ENCODE measurements at regions not wholly inside any gene's neighbourhood (a gene's known extent, or its start where the extent isn't known, plus 50 kb on each side); places are given as distances from the start of the nearest gene placed in this dataset.

GRCh38 chr16:80427795-80428194, 113.0 kb upstream of the DYNLRB2 start:
- DNase-seq (ENCODE audit: low spot score) (no peak), FAIRE-seq (no peak)

DNA sequence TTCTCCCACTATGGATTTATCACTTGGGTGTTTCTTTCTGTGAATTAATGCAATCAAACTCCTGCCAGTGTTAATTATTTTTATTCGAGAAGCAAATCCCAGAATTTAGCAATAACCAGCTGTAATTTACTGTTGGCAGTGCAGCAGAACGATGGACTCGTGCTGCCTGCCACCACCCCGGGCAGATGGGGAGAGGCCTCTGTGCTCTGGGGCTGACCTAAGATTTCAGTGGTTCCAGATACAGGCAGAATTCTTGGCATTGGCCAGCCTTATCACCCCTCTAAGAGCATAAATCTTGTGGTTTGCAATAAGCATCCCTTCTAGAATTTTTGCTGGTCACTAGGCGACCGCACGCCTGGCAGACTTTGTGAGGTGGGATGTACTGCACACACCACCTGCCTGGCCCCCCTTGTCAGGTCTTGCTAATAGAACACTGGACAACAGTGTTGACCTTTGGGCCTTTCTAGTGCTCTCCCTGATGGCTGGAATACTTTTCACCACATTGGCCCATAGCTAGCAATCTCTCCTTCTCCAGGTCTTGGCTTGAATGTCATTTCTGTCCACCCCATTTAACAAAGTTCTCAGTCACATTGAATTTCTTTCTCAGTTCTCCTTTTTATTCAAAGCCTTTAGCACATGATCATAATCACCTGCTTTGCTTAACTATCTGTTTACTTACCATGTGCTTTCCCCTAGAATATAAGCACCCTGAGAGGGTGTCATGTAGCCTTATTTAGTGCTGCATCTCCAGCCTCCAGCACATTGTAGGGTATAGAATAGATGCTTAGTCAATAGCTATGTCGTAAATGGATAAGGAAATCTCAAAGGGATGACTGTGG, 122.1 kb upstream of the DYNLRB2 start:
- no peak for FAIRE-seq
- DNase-seq (ENCODE audit: low spot score): no peak

DNA sequence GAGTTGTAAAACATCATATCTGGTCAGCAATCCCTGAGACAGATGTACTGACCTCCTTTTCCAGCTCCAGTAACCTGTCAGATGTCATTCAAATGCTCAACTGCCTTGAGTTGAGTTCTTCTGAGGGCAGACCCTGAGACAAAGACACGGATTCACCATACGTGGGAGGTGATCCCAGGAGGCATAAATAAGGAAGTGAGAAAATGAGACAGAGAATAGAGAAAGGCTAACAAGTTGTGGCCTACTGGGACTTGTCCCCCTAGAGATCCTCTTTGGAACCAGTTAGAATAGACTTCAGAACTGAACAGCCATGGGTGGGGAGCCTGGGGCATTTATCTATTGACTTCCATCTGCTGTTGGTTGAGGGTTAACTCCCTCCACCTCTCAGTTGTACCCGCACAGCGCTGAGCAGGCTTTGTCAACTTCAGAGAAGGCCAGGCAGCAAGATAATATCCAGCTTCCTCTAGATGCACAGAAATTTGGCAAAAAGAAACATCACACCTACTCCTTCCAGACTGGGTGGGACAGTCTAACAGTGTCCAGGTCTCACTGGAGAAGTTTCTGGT, 123.0 kb upstream of the DYNLRB2 start:
- FAIRE-seq (no peak), DNase-seq (ENCODE audit: low spot score) (no peak)

- no peak for DNase-seq (ENCODE audit: low spot score)
These were observed 132.8 kb upstream of the DYNLRB2 start for GRCh38 chr16:80408014-80408413.

DNA sequence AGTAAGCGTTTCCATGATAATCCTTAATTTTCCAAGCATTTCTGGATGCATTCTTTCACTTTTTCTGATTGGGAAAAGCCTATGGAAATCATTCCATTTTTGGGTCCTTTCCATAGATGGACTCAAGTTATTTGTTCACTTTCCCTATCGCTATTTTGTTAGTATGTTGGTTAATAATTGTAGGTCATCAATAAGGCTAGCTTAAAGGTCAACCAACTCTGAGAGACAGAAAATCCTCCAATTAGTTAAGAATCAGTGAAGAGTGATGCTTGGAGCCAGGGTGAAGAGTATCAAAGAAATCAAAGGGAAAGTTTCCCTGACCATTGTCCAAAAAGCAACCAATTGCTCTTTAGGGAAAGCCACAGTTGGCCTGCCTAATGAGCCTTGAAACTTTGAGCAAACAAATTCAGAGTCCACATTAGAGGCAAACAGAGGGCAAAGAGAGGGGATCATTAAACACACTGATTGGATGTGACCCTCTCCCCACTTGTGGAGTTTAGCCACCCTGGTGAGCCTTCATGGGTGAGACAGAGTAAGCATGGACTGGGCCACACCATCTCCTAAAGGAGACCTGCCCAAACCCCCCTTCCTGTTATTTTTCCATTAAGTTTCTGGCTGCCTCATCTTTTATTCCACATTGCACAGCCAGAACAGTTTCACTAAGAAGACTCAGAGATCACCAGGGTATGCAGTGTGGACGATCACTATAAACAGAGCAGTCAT, 133.4 kb upstream of the DYNLRB2 start:
- FAIRE-seq (no peak), DNase-seq (ENCODE audit: low spot score) (no peak)

More at GRCh38 chr16:80408014-80408413, 132.8 kb upstream of the DYNLRB2 start:
- no peak for FAIRE-seq

DNA sequence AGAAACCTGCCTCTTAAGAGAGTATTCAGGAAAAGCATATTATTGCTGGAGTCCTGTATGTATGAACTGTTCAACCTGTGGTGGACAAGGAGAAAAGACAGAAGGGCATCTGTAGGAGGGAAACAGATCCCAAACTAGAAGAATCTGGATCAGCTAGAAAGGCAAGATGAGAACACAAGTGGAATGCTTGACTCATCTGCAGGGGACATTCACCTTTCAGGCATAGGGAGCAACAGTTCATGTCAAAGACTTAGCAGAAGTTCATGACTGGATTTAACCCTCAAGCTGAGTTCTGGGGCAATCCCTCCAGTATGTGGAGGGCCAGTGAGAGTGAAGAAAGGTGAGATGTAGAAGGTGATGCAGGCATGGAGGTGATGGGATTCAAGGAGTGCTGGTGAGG, 135.9 kb upstream of the DYNLRB2 start:
- FAIRE-seq: no peak
- no peak for DNase-seq (ENCODE audit: low spot score)

DNA sequence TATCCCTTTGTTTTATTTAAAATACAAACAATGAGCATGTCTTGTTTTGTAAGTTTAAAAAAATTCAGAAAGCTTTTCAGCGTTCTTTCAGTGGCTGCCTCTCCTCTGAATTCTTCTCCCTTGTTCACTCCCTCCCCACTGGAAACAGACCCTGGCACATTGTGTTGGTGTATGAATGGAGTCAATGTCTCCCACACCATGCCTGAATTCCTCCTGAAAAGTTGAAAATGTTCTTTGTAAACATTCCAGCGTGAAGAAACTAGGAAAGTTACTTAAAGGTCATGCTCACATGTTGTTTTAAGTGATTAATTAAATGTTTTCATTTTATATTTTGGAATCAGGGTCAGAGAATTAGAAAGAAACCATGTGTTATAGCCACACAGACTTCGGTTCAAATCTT, 136.9 kb upstream of the DYNLRB2 start:
- no peak for DNase-seq (ENCODE audit: low spot score)
- no peak for FAIRE-seq

GRCh38 chr16:80390871-80391489, 149.8 kb upstream of the DYNLRB2 start:
- no peak for DNase-seq (ENCODE audit: low spot score)
- FAIRE-seq: no peak

DNA sequence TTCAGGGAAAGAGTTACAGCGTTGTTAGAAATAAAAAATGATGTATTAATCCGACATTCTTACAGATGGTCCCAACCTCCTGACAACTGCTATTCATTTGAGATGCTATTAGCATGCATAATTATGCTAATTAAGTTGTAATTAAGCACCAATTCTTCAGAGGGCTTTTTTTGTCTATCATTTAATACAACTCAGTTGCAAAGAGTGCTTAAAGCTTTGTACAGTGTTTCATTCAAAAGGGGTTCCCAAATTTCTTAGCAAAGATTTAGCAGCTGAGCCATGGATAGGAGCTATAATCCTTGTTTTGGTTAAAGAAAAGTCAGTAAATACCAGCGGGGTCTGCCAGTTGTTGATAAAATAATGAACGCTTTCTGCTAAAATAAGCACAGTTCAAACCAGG, 150.7 kb upstream of the DYNLRB2 start:
- FAIRE-seq (no peak), DNase-seq (ENCODE audit: low spot score) (no peak)

DNA sequence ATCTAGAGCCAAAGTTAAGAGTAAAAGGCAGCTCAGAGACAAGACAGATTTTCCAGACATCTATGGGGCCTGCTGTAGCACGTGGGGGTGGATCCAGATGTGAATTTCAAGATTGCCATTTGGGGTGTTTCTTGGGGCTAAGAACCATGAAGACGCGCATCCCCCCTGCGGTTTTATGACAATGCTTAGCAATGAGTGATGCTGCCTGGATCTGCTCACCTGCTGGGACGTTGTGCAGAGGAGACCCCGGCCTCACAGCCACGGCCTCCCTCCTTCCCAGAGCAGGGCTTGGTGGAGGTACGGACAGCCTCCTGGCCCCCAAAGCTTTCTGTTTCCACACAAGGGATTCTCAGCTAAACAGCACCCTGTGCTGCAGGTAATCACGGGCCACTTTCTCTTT, 151.5 kb upstream of the DYNLRB2 start:
- DNase-seq (ENCODE audit: low spot score): no peak
- no peak for FAIRE-seq

GRCh38 chr16:80387318-80387921, 153.4 kb upstream of the DYNLRB2 start:
- FAIRE-seq: no peak
- DNase-seq (ENCODE audit: low spot score): no peak

GRCh38 chr16:80384862-80385261, 155.9 kb upstream of the DYNLRB2 start:
- DNase-seq (ENCODE audit: low spot score): no peak
- no peak for FAIRE-seq

GRCh38 chr16:80380514-80380913, 160.3 kb upstream of the DYNLRB2 start:
- no peak for DNase-seq (ENCODE audit: low spot score)
- FAIRE-seq: no peak

GRCh38 chr16:80377096-80377956, 163.5 kb upstream of the DYNLRB2 start:
- no peak for FAIRE-seq
- no peak for DNase-seq (ENCODE audit: low spot score)

DNA sequence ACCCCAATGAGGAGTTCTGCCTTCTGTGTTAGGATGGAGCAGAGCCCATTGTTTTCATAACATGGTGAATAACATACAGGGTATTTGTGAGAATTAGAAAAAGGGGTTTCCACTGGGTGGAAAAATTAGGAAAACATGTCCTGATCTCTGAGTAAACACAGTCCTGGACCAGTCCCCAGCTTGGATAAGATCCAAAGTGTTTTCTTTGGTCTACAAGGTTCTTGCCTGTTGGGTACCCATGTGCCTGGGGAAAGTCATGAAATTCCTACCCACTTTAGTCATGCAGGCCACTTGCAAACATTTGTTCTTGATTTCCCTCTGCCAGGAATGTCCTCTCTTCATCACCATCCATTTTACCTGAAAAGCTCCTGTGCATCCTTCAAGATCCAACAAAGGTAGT, 164.8 kb upstream of the DYNLRB2 start:
- FAIRE-seq (no peak), DNase-seq (ENCODE audit: low spot score) (peak; percentile 44)

GRCh38 chr16:80375513-80375912, 165.3 kb upstream of the DYNLRB2 start:
- no peak for FAIRE-seq
- DNase-seq (ENCODE audit: low spot score): no peak

- FAIRE-seq (no peak), DNase-seq (ENCODE audit: low spot score) (no peak)
These were observed 168.5 kb upstream of the DYNLRB2 start for GRCh38 chr16:80372341-80372740.

- DNase-seq (ENCODE audit: low spot score): peak; percentile 40
- FAIRE-seq: no peak
These were observed 171.4 kb upstream of the DYNLRB2 start for GRCh38 chr16:80369138-80369958.

DNA sequence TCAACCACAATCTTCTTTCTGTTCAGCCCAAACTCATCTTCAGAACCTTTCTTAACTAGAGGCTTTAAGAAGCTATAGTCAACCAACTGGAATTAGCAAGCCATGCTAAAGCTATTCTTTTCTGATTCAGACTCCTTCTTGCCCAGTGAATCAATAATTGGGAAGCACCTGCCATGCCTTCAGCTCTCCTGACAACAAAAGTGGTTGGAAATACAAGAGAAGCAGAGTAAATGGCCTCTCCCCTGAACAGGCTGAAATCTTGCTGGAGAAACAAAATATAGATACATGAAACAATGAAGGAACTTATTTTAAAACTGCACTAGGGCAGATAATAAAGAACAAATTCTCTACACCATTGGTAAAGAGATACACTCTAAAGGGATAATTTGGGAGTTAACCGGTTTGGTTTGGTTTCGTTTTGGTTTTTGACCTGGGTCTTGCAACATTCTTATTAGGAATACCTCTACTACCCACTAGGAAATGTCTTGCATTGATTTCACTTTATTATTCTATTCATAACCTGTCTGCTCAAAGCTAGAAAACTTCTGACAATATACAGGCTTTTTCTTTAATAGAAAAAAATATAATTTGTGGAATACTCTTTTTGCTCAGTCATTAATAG, 173.6 kb upstream of the DYNLRB2 start:
- no peak for FAIRE-seq

More for the DNA sequence above, 173.6 kb upstream of the DYNLRB2 start:
- DNase-seq (ENCODE audit: low spot score): no peak
